ENCODE measurements at regions not wholly inside any gene's neighbourhood (a gene's known extent, or its start where the extent isn't known, plus 50 kb on each side); places are given as distances from the start of the nearest gene placed in this dataset.

GRCh38 chr10:89845541-89846280, 144.3 kb downstream of the KIF20B start:
- Histone ChIP-seq H3K79me2 (ENCODE audit: control insufficient read depth, insufficient read depth, low read length) (no peaks in the 10 kb centered on the region), H3K27me3 (ENCODE audit: control insufficient read depth, extremely low read depth, insufficient read depth, low read length) (no peaks in the 10 kb centered on the region), H3K9me3 (ENCODE audit: control insufficient read depth, low read depth, low read length) (no peaks in the 10 kb centered on the region), H3K4me3 (ENCODE audit: control insufficient read depth in 2 of 3, extremely low read depth in 1 of 3, insufficient read depth in 2 of 3, low read depth in 1 of 3, low read length in 3 of 3) (no peak overlapping the region), H3K27ac (ENCODE audit: control insufficient read depth, insufficient read depth, low read length) (no peak overlapping the region), H3K9ac (ENCODE audit: control insufficient read depth, extremely low read depth, insufficient read depth, low read length) (no peak overlapping the region), H3K9me1 (ENCODE audit: control insufficient read depth, extremely low read depth, insufficient read depth, low read length) (no peaks in the 10 kb centered on the region), H3K4me2 (ENCODE audit: control insufficient read depth, extremely low read depth, insufficient read depth, low read depth, low read length) (peak overlapping the region; percentile 2), H3K4me1 (ENCODE audit: control insufficient read depth, extremely low read depth, insufficient read depth, low read length) (peaks cover 9% of the 10 kb centered on the region), H4K20me1 (ENCODE audit: control insufficient read depth, extremely low read depth, insufficient read depth, low read length) (no peaks in the 10 kb centered on the region), H2AFZ (ENCODE audit: control insufficient read depth, low read length) (no peak overlapping the region), H3K36me3 (ENCODE audit: control insufficient read depth in 2 of 2, extremely low read depth in 1 of 2, insufficient read depth in 2 of 2, low read length in 2 of 2) (no peaks in the 10 kb centered on the region)
- DNase-seq (ENCODE audit: low read depth, low spot score) (no peak), FAIRE-seq (peak; percentile 62)
- no peak for TF ChIP-seq EZH2 (IDR thresholded peaks at IDR 0.05; ENCODE audit: low read length)
- TF ChIP-seq CTCF (optimal IDR thresholded peaks at IDR 0.05 in 1 of 3, IDR thresholded peaks at IDR 0.05 in 1 of 3, conservative IDR thresholded peaks at IDR 0.05 in 1 of 3; ENCODE audit: extremely low read depth in 1 of 3, insufficient read depth in 2 of 3, low read length in 3 of 3) = no peak
- dilution Hi-C loops (cut with MboI; ENCODE audit: extremely low pct_ligation_motif_present, low sequenced_read_pairs) = no loop called here

GRCh38 chr10:89846281-89846630, 144.9 kb downstream of the KIF20B start:
- Histone ChIP-seq H3K4me1 (ENCODE audit: control insufficient read depth, extremely low read depth, insufficient read depth, low read length) (peaks cover 9% of the 10 kb centered on the region), H3K27ac (ENCODE audit: control insufficient read depth, insufficient read depth, low read length) (no peak overlapping the region), H3K36me3 (ENCODE audit: control insufficient read depth in 2 of 2, extremely low read depth in 1 of 2, insufficient read depth in 2 of 2, low read length in 2 of 2) (no peaks in the 10 kb centered on the region), H3K4me3 (ENCODE audit: control insufficient read depth in 2 of 3, extremely low read depth in 1 of 3, insufficient read depth in 2 of 3, low read depth in 1 of 3, low read length in 3 of 3) (no peak overlapping the region), H3K9me1 (ENCODE audit: control insufficient read depth, extremely low read depth, insufficient read depth, low read length) (no peaks in the 10 kb centered on the region), H4K20me1 (ENCODE audit: control insufficient read depth, extremely low read depth, insufficient read depth, low read length) (no peaks in the 10 kb centered on the region), H3K27me3 (ENCODE audit: control insufficient read depth, extremely low read depth, insufficient read depth, low read length) (no peaks in the 10 kb centered on the region), H3K9ac (ENCODE audit: control insufficient read depth, extremely low read depth, insufficient read depth, low read length) (no peak overlapping the region), H2AFZ (ENCODE audit: control insufficient read depth, low read length) (no peak overlapping the region), H3K79me2 (ENCODE audit: control insufficient read depth, insufficient read depth, low read length) (no peaks in the 10 kb centered on the region), H3K4me2 (ENCODE audit: control insufficient read depth, extremely low read depth, insufficient read depth, low read depth, low read length) (no peak overlapping the region), H3K9me3 (ENCODE audit: control insufficient read depth, low read depth, low read length) (no peaks in the 10 kb centered on the region)
- FAIRE-seq (peak; percentile 13), DNase-seq (ENCODE audit: low read depth, low spot score) (no peak)
- dilution Hi-C loops (cut with MboI; ENCODE audit: extremely low pct_ligation_motif_present, low sequenced_read_pairs) = no loop called here
- TF ChIP-seq EZH2 (IDR thresholded peaks at IDR 0.05; ENCODE audit: low read length) = no peak
- no peak for TF ChIP-seq CTCF (optimal IDR thresholded peaks at IDR 0.05 in 1 of 3, IDR thresholded peaks at IDR 0.05 in 1 of 3, conservative IDR thresholded peaks at IDR 0.05 in 1 of 3; ENCODE audit: extremely low read depth in 1 of 3, insufficient read depth in 2 of 3, low read length in 3 of 3)
